CD1c-positive myeloid dendritic cell (primary cell): ENCODE measurements at regions not wholly inside any gene's neighbourhood (a gene's known extent, or its start where the extent isn't known, plus 50 kb on each side); places are given as distances from the start of the nearest gene placed in this dataset.

Source experiments
- DNase-seq: peaks from one replicate; pipeline ENCODE4 v3.0.0-alpha.2; 2016; ENCODE audit errors: extremely low spot score

GRCh38 chr11:43243927-43244326 lies 67.9 kb upstream of the API5 start:
- no peak for DNase-seq

GRCh38 chr11:43245466-43245865 lies 66.3 kb upstream of the API5 start:
- DNase-seq, result no peak

GRCh38 chr11:43250309-43250708 lies 61.5 kb upstream of the API5 start:
- no peak for DNase-seq

- no peak for DNase-seq
Measured at GRCh38 chr11:43261775-43262174, 50.0 kb upstream of the API5 start.
